ENCODE measurements at regions not wholly inside any gene's neighbourhood (a gene's known extent, or its start where the extent isn't known, plus 50 kb on each side); places are given as distances from the start of the nearest gene placed in this dataset.
A peak's percentile ranks its signal among the peaks of the same experiment; 100 is the strongest.

DNA sequence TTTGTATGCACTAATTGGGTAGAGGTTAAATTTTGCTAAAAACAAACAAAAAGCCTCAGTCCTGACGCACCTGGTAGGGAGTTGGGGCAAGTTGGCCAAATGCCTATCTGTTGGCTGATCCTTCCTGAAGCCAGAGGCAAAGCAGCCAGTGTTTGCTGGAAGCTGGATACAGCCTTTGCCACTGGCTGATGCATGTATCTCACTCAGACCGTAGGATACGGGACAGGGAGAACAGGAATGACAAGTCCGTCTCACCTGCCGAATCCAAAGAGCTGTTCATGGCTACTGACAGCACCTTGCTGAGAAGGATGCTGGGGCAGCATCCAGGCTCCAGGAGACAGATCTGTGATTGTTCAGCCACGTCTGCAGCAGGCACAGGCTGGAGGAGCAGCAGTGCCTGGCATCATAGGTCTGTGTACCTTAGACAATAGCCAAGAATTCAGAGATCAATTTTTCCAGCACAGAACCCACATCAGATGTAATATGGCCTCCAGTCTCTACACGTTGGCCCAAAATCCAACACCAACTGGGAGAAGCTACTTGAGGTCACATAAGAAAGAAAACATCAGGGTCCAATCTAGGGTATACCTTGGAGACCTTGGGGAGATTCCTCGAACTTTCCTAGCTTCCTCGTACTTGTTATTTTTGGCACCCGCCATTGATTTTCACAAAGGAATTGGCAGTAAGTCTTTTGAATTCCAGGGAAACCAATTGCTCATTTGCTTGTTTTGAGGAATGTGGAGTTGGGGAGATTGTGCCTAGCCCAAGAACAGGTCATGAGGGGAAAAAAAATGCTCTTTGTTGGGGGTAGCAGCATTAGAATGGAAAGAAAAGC lies 108.5 kb upstream of the ARMC2 start:
- Histone ChIP-seq H3K4me2 (no peak overlapping the region), H3K27ac (ENCODE audit: low read depth in 2 of 2, low read length in 1 of 2) (no peak overlapping the region), H3K4me1 (ENCODE audit: control insufficient read depth in 1 of 2, insufficient read depth in 2 of 2, low read depth in 1 of 2, low read length in 1 of 2) (peaks cover 12 to 19% of the 10 kb centered on the region in 2 experiments; a peak in 3 of 4 replicates), H4K20me1 (ENCODE audit: insufficient read depth) (no peaks in the 10 kb centered on the region), H3K27me3 (ENCODE audit: insufficient read depth) (no peaks in the 10 kb centered on the region), H2AFZ (ENCODE audit: low read depth) (no peak overlapping the region), H3F3A (replicated peaks; ENCODE audit: insufficient read depth) (peaks cover 16% of the 10 kb centered on the region), H3K4me3 (ENCODE audit: low read depth in 2 of 2, low read length in 1 of 2) (no peak overlapping the region), H3K79me2 (ENCODE audit: insufficient read depth) (no peaks in the 10 kb centered on the region), H3K36me3 (replicated peaks in 1 of 2; ENCODE audit: control insufficient read depth in 1 of 2, insufficient read depth in 2 of 2, low read length in 1 of 2) (no peaks in the 10 kb centered on the region), H3K9me3 (no peaks in the 10 kb centered on the region), H3K9ac (no peak overlapping the region), H3K9me2 (no peaks in the 10 kb centered on the region)
- CTCF ChIA-PET = interaction anchor here (0.8 kb wide), 1 partner anchor 247 kb away, joined by 3 read pairs; no protein-coding TSS in a partner anchor
- WGBS (ENCODE audit: low lambda C conversion rate) = 92% methylated on average over 7 of the region's 10 CpGs
- TF ChIP-seq TEAD4 (IDR thresholded peaks at IDR 0.05; ENCODE audit: borderline replicate concordance, insufficient read depth) = no peak
- TF ChIP-seq GATA2 (CRISPR knock-in tag; IDR thresholded peaks at IDR 0.05) = 0 out of 2 replicates have a peak, but pooled peaks have one; percentile 17
- DNase-seq = no peak
- POLR2A ChIA-PET = no interaction called here

DNA sequence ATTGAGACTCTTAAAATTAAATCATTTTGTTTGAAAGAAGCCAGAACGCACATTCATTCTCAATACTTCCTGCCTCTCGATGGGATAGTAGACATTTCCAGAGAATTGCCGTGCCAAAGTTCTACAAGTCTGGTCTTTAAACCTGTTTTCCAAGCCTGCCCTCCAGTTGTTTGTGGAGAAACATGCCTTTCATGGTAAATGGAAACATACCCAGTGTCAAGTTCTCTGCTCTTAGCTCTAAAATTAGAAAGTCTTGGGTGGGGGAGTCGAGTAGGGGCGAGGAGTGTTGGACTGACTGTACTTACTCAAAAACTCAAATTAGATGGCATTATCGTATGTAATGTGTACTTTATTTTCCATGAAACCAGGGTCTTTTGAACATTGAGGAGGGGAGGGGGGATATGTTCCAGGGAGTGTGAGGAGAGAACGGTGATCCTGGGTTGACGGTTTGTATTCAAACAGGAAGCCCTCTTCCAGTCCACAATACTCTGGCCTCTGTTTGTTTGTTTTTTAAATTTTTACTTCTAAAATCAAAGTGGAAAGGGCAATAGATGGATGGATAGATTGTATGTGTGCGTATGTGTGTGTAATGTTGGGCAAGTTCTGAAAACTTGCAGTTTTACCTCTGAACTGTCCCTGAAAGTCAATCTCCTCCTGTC lies 106.8 kb upstream of the ARMC2 start:
- Histone ChIP-seq H3K9me2 (no peaks in the 10 kb centered on the region), H3K9ac (no peak overlapping the region), H3K79me2 (ENCODE audit: insufficient read depth) (no peaks in the 10 kb centered on the region), H3K36me3 (replicated peaks in 1 of 2; ENCODE audit: control insufficient read depth in 1 of 2, insufficient read depth in 2 of 2, low read length in 1 of 2) (no peaks in the 10 kb centered on the region), H3F3A (replicated peaks; ENCODE audit: insufficient read depth) (peaks cover 16% of the 10 kb centered on the region), H4K20me1 (ENCODE audit: insufficient read depth) (no peaks in the 10 kb centered on the region), H3K27ac (ENCODE audit: low read depth in 2 of 2, low read length in 1 of 2) (0 out of 4 replicates have a peak overlapping the region, but pooled peaks of 1 of the 2 experiments have one; percentile 1), H3K4me2 (no peak overlapping the region), H3K4me1 (ENCODE audit: control insufficient read depth in 1 of 2, insufficient read depth in 2 of 2, low read depth in 1 of 2, low read length in 1 of 2) (peaks cover 12 to 13% of the 10 kb centered on the region in 2 experiments; a peak in 3 of 4 replicates), H3K27me3 (ENCODE audit: insufficient read depth) (no peaks in the 10 kb centered on the region), H2AFZ (ENCODE audit: low read depth) (no peak overlapping the region), H3K9me3 (no peaks in the 10 kb centered on the region), H3K4me3 (ENCODE audit: low read depth in 2 of 2, low read length in 1 of 2) (no peak overlapping the region)
- no peak for TF ChIP-seq ELF1 (IDR thresholded peaks at IDR 0.05)
- TF ChIP-seq TCF12 (IDR thresholded peaks at IDR 0.05) = no peak
- TF ChIP-seq, protein P1, sequence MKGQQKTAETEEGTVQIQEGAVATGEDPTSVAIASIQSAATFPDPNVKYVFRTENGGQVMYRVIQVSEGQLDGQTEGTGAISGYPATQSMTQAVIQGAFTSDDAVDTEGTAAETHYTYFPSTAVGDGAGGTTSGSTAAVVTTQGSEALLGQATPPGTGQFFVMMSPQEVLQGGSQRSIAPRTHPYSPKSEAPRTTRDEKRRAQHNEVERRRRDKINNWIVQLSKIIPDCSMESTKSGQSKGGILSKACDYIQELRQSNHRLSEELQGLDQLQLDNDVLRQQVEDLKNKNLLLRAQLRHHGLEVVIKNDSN (IDR thresholded peaks at IDR 0.05; ENCODE audit: borderline replicate concordance, low read depth) = no peak
- no peak for TF ChIP-seq RAD21 (IDR thresholded peaks at IDR 0.05; ENCODE audit: low read length)
- no peak for TF ChIP-seq TAF1 (IDR thresholded peaks at IDR 0.05; ENCODE audit: borderline replicate concordance, low read depth, low read length)
- no peak for TF ChIP-seq MEF2A (IDR thresholded peaks at IDR 0.05; ENCODE audit: borderline replicate concordance, low read depth)
- TF ChIP-seq FOSL2 (IDR thresholded peaks at IDR 0.05; ENCODE audit: borderline replicate concordance, low read depth) = no peak
- TF ChIP-seq, protein P2, sequence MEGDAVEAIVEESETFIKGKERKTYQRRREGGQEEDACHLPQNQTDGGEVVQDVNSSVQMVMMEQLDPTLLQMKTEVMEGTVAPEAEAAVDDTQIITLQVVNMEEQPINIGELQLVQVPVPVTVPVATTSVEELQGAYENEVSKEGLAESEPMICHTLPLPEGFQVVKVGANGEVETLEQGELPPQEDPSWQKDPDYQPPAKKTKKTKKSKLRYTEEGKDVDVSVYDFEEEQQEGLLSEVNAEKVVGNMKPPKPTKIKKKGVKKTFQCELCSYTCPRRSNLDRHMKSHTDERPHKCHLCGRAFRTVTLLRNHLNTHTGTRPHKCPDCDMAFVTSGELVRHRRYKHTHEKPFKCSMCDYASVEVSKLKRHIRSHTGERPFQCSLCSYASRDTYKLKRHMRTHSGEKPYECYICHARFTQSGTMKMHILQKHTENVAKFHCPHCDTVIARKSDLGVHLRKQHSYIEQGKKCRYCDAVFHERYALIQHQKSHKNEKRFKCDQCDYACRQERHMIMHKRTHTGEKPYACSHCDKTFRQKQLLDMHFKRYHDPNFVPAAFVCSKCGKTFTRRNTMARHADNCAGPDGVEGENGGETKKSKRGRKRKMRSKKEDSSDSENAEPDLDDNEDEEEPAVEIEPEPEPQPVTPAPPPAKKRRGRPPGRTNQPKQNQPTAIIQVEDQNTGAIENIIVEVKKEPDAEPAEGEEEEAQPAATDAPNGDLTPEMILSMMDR (IDR thresholded peaks at IDR 0.05) = no peak
- TF ChIP-seq RCOR1 (IDR thresholded peaks at IDR 0.05; ENCODE audit: low read length) = no peak
- TF ChIP-seq MXI1 (IDR thresholded peaks at IDR 0.05; ENCODE audit: low read depth, low read length) = no peak
- TF ChIP-seq IRF3 (IDR thresholded peaks at IDR 0.05; ENCODE audit: low read depth, low read length) = no peak
- POLR2A ChIA-PET = no interaction called here
- 88% methylated on average over 9 of the region's 9 CpGs for WGBS (ENCODE audit: low lambda C conversion rate)
- CTCF ChIA-PET = interaction anchor here (1.2 to 2.0 kb wide), 2 partner anchors 36 to 200 kb away, joined by 3 to 5 read pairs; no protein-coding TSS in a partner anchor
- DNase-seq = no peak
